ENCODE measurements at regions not wholly inside any gene's neighbourhood (a gene's known extent, or its start where the extent isn't known, plus 50 kb on each side); places are given as distances from the start of the nearest gene placed in this dataset.
"Not testable (repeated sequence)": the region's sequence is repeated elsewhere in the genome, so short reads cannot be mapped to it uniquely, and the experiment has no call there.

GRCh38 chr19:31825134-31826094 lies 476.2 kb upstream of the TSHZ3 start:
- DNase-seq: no peak

GRCh38 chr19:31826325-31826724 lies 477.1 kb upstream of the TSHZ3 start:
- no peak for DNase-seq

- DNase-seq: no peak
Observed at GRCh38 chr19:31831421-31832175, 482.4 kb upstream of the TSHZ3 start.

- DNase-seq: no peak
Observed at GRCh38 chr19:31832176-31832548, 482.9 kb upstream of the TSHZ3 start.

GRCh38 chr19:31834070-31834469 lies 484.8 kb upstream of the TSHZ3 start:
- DNase-seq: no peak

- DNase-seq: no peak
Observed at GRCh38 chr19:31838163-31838815, 489.1 kb upstream of the TSHZ3 start.

GRCh38 chr19:31840371-31840770 lies 491.1 kb upstream of the TSHZ3 start:
- DNase-seq: no peak

GRCh38 chr19:31841755-31842154 lies 492.5 kb upstream of the TSHZ3 start:
- no peak for DNase-seq

- DNase-seq: no peak
Observed at GRCh38 chr19:31863122-31863521, 482.3 kb upstream of the ZNF507 start.

GRCh38 chr19:31874313-31874712 lies 471.1 kb upstream of the ZNF507 start:
- no peak for DNase-seq

GRCh38 chr19:31875591-31875990 lies 469.8 kb upstream of the ZNF507 start:
- DNase-seq: no peak

- no peak for DNase-seq
Observed at GRCh38 chr19:31880283-31880682, 465.1 kb upstream of the ZNF507 start.

- DNase-seq: no peak
Observed at GRCh38 chr19:31881988-31882387, 463.4 kb upstream of the ZNF507 start.

- no peak for DNase-seq
Observed at GRCh38 chr19:31882709-31883108, 462.7 kb upstream of the ZNF507 start.

- no peak for DNase-seq
Observed at GRCh38 chr19:31883296-31883990, 462.0 kb upstream of the ZNF507 start.

- no peak for DNase-seq
Observed at GRCh38 chr19:31885280-31885853, 460.0 kb upstream of the ZNF507 start.

- DNase-seq: no peak
Observed at GRCh38 chr19:31890230-31890629, 455.2 kb upstream of the ZNF507 start.

- DNase-seq: no peak
Observed at GRCh38 chr19:31892060-31892459, 453.4 kb upstream of the ZNF507 start.

GRCh38 chr19:31893491-31893890 lies 451.9 kb upstream of the ZNF507 start:
- not testable (repeated sequence) for DNase-seq

- DNase-seq: no peak
Observed at GRCh38 chr19:31894451-31894850, 451.0 kb upstream of the ZNF507 start.

- no peak for DNase-seq
Observed at GRCh38 chr19:31897292-31897691, 448.1 kb upstream of the ZNF507 start.

- DNase-seq: no peak
Observed at GRCh38 chr19:31900991-31901390, 444.4 kb upstream of the ZNF507 start.

- DNase-seq: no peak
Observed at GRCh38 chr19:31902821-31903220, 442.6 kb upstream of the ZNF507 start.
